ENCODE measurements at regions not wholly inside any gene's neighbourhood (a gene's known extent, or its start where the extent isn't known, plus 50 kb on each side); places are given as distances from the start of the nearest gene placed in this dataset.

DNA sequence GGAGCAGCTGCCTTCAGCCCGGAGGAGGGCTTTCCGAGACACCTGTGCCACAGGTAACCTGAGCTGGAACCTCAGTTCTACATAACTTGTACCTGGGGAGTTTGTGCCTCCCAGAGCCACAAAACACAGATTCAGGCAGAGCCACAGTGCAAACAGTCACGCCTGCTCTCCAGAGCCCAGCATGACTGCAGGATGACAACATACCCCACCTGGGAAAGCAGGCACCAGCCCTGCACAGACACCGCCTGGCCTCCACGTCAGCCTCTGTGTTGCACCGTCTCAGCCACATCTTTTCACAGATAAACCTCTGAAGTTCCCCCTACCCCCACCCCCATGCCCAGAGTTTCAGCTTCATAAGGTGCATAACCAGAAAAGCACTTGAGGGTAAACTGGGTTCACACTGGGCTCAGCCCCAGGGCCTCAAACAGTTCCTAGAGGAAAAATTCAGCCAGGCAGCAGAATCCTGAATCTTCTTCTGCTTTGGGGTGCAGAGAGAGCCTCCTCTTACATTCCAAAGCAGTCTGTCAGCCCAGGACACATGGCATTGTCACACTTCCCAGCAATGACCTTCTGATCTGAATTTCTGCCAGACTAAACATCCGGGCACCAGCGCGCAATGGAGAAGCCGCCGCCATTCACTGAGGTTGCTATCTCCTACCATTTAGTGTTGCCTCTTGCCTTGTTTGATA, 229.5 kb downstream of the TOMM20 start:
- TF ChIP-seq CTCF (IDR thresholded peaks at IDR 0.05; ENCODE audit: unreplicated experiment) = no peak
- H3K36me3 Mint-ChIP-seq (ENCODE audit: low read depth, unreplicated experiment) = no peaks in the 10 kb centered on the region
- DNase-seq (ENCODE audit: low spot score) = no peak
- peaks cover 8% of the 10 kb centered on the region for H3K27me3 Mint-ChIP-seq (ENCODE audit: unreplicated experiment)
- peaks cover 19% of the 10 kb centered on the region for H3K4me1 Mint-ChIP-seq (ENCODE audit: unreplicated experiment)
- no peak overlapping the region for H3K4me3 Mint-ChIP-seq (ENCODE audit: unreplicated experiment)
- no peak overlapping the region for H3K27ac Mint-ChIP-seq (ENCODE audit: unreplicated experiment)
- no peaks in the 10 kb centered on the region for H3K9me3 Mint-ChIP-seq (ENCODE audit: unreplicated experiment)

DNA sequence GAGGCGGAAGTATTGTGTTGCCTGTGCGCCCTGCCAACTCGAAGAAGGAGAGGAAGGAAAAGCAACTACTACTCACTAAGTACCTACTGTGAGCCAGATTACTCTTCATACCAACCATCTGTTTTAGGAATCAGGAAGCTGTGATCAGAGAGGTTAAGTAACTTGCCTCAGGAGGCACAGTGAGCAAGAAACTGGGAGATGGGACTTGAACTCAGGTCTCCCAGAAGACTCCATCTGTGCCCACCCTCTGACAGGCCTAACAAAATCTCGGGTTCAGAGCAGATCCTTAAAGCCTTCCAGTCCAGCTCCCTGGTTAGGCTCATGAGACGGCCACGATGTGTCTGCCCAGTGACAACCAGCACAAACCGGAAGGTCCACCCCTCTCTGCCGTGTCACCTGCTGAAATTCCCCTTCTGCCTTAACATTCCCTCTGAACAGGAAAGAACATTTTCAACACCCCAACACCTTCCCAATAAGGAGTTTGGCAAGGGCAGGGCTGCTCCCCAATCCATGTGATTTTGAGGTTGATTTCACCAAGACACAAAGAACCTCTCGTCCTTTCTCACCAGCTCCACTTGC, 230.1 kb downstream of the TOMM20 start:
- Mint-ChIP-seq H3K4me1 (ENCODE audit: unreplicated experiment) (peaks cover 26% of the 10 kb centered on the region), H3K27me3 (ENCODE audit: unreplicated experiment) (peaks cover 8% of the 10 kb centered on the region), H3K27ac (ENCODE audit: unreplicated experiment) (no peak overlapping the region), H3K4me3 (ENCODE audit: unreplicated experiment) (no peak overlapping the region), H3K36me3 (ENCODE audit: low read depth, unreplicated experiment) (no peaks in the 10 kb centered on the region), H3K9me3 (ENCODE audit: unreplicated experiment) (no peaks in the 10 kb centered on the region)
- DNase-seq (ENCODE audit: low spot score) = no peak
- no peak for TF ChIP-seq CTCF (IDR thresholded peaks at IDR 0.05; ENCODE audit: unreplicated experiment)

- Mint-ChIP-seq H3K4me1 (ENCODE audit: unreplicated experiment) (peaks cover 28% of the 10 kb centered on the region), H3K9me3 (ENCODE audit: unreplicated experiment) (no peaks in the 10 kb centered on the region), H3K4me3 (ENCODE audit: unreplicated experiment) (no peak overlapping the region), H3K36me3 (ENCODE audit: low read depth, unreplicated experiment) (no peaks in the 10 kb centered on the region), H3K27me3 (ENCODE audit: unreplicated experiment) (peaks cover 8% of the 10 kb centered on the region), H3K27ac (ENCODE audit: unreplicated experiment) (no peak overlapping the region)
- TF ChIP-seq CTCF (IDR thresholded peaks at IDR 0.05; ENCODE audit: unreplicated experiment) = no peak
- DNase-seq (ENCODE audit: low spot score) = no peak
Measured at GRCh38 chr1:234897754-234898454, 230.7 kb downstream of the TOMM20 start.

DNA sequence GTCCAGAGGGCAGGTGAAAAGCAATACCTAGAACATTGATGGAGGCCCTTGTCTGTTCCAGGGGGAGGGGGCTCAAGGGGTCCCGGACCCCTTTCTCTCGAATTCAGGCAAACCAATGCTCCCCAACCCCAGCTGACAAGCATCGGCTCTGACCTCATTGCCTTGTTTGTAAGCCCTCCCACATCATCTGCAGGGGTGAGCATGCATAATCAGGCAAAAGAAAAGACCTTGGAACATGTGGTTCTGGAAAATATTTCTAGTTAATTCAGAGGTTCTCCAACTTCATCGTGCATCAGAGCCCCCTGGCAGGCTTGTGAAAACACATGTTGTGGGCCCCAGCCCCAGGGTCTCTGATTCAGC, 231.3 kb downstream of the TOMM20 start:
- Mint-ChIP-seq H3K27ac (ENCODE audit: unreplicated experiment) (no peak overlapping the region), H3K9me3 (ENCODE audit: unreplicated experiment) (no peaks in the 10 kb centered on the region), H3K4me1 (ENCODE audit: unreplicated experiment) (peaks cover 26% of the 10 kb centered on the region), H3K4me3 (ENCODE audit: unreplicated experiment) (no peak overlapping the region), H3K36me3 (ENCODE audit: low read depth, unreplicated experiment) (no peaks in the 10 kb centered on the region), H3K27me3 (ENCODE audit: unreplicated experiment) (peaks cover 8% of the 10 kb centered on the region)
- no peak for DNase-seq (ENCODE audit: low spot score)
- no peak for TF ChIP-seq CTCF (IDR thresholded peaks at IDR 0.05; ENCODE audit: unreplicated experiment)
